ENCODE measurements at regions not wholly inside any gene's neighbourhood (a gene's known extent, or its start where the extent isn't known, plus 50 kb on each side); places are given as distances from the start of the nearest gene placed in this dataset.

- no peak for DNase-seq
Observed at GRCh38 chr11:70522593-70523311, 124.4 kb downstream of the CTTN start.

GRCh38 chr11:70523384-70524095 lies 125.2 kb downstream of the CTTN start:
- no peak for DNase-seq

- no peak for DNase-seq
Observed at GRCh38 chr11:70524096-70524922, 126.0 kb downstream of the CTTN start.

- DNase-seq: no peak
Observed at GRCh38 chr11:70525006-70525405, 126.7 kb downstream of the CTTN start.

- DNase-seq: no peak
Observed at GRCh38 chr11:70525466-70525865, 127.1 kb downstream of the CTTN start.

GRCh38 chr11:70526116-70527045 lies 128.1 kb downstream of the CTTN start:
- no peak for DNase-seq

GRCh38 chr11:70527046-70527395 lies 128.7 kb downstream of the CTTN start:
- DNase-seq: no peak

- DNase-seq: no peak
Observed at GRCh38 chr11:70527429-70528045, 129.2 kb downstream of the CTTN start.

- DNase-seq: no peak
Observed at GRCh38 chr11:70528046-70528793, 129.9 kb downstream of the CTTN start.

GRCh38 chr11:70528794-70529580 lies 130.7 kb downstream of the CTTN start:
- DNase-seq: no peak

GRCh38 chr11:70530010-70530409 lies 131.7 kb downstream of the CTTN start:
- no peak for DNase-seq

- DNase-seq: no peak
Observed at GRCh38 chr11:70530629-70531185, 132.4 kb downstream of the CTTN start.

GRCh38 chr11:70531281-70532065 lies 133.1 kb downstream of the CTTN start:
- no peak for DNase-seq

- DNase-seq: no peak
Observed at GRCh38 chr11:70532066-70532440, 133.7 kb downstream of the CTTN start.

GRCh38 chr11:70532731-70533130 lies 134.4 kb downstream of the CTTN start:
- no peak for DNase-seq

- no peak for DNase-seq
Observed at GRCh38 chr11:70535191-70535971, 137.1 kb downstream of the CTTN start.

GRCh38 chr11:70536051-70536877 lies 137.9 kb downstream of the CTTN start:
- DNase-seq: no peak
